Fibroblast of skin of abdomen (primary cell): ENCODE measurements at regions not wholly inside any gene's neighbourhood (a gene's known extent, or its start where the extent isn't known, plus 50 kb on each side); places are given as distances from the start of the nearest gene placed in this dataset.

ENCODE experiments used
- DNase-seq: peaks from one replicate; pipeline ENCODE4 v3.0.0-alpha.2; 2013

DNA sequence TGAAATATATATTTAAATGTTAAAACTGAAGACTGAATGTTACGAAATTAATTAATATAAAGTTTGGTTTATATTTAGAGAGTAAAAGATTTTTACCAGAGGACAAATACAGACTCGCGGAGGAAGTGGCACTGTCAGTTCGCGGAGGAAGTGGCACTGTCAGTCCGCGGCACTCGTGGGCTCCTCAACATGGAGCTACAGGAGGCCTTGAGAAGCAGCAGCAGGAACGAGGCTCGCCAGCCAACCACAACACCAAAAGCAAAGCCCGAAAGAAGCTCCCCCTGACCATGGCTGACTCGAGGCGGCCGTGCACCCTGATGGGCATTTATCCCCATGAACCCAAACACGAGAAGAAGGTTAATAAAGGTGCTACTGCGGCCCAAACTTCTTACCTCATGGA lies 125.3 kb upstream of the PABPC4L start:
- DNase-seq, result no peak

DNA sequence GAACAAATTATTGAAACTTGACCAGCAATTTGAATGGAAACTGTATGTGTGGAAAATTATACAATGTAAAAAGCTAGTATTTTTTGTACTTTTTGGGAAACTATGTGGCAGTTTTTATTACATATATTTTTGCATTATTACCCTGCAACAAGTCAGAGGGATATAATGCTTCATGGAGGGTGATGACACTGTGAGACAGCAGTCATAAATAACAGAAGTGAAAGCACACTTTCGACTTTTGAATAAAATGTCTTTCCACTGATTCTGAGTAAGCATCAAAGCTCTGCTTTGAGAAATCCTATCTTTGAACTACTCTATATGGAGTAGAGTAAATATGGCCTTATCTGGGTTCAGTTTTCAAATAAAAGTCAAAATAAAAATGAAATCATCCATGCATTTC lies 122.6 kb upstream of the PABPC4L start:
- DNase-seq, result no peak

DNA sequence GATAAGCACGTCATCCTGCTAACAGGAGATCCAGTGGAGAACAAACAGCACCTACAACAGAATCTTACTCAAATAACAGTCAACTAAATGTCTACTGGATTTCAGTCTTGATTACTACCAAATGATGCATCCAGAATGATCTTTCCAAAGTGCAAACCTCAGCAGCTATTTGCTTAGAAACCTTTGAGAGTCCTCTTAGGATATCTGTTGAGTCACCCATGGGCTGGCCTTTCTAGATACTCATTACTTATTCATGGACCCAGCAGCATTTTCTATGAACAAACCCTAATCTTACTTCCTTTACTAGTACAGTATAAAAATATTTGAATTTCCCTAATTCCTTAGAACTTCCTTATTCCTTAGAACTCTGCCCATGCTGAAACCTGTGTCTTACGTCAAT lies 118.5 kb upstream of the PABPC4L start:
- peak; percentile 17 for DNase-seq

DNA sequence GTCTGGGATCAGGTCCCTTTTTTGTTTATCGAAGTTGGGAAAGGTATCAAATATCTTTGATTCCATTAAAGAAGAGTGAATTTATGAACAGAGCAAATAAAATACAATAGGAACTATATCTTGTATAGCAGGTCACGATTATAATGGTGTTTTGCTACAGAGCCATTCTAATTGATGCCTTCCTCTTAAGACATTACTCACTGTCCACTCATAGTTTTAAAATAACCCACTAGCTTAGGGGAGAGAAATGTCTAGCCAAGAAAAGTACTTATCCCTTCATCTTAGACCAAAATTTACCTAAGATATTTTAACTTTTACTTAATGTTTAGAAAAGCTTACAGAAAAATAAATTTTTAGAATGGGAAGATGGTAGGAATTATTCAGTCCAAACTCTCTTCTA lies 112.0 kb upstream of the PABPC4L start:
- peak; percentile 17 for DNase-seq

DNA sequence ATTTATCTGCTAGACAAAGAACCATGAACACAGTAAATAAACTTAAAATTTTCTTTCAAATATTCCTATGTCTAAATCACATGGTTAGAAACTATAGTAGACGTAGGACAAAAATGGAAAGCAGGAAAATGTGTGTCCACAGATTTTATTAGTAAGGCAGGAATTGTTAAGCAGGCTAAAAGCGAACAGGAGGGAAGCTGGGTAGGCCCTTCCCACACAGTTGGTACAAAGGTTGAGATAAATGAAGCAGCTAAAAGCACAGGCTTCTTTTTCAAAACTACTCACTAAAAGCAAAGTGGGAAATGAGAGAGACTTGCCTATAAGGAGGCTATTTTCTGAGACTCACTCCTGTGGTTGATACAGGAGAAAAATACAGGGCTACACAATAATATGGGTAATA lies 108.1 kb upstream of the PABPC4L start:
- no peak for DNase-seq

DNA sequence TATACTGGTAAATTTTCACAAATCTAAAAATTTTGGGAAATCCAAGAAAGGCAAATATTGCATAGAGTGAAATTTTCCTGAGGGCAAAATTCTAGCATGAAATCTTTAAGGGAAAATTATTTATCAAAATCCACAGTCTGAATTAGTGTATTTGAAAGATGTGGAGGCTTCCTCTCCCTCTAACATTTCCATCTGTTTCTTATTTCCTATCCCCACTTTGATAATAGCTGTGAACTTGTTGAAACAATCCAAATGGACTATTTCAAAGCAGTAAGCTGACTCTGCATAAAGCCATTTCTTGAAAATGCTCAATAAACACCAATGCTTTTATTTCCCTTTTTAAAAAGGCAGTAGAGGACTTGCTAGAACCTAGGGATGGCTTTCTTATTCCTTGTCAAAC lies 107.3 kb upstream of the PABPC4L start:
- DNase-seq, result peak; percentile 5

DNA sequence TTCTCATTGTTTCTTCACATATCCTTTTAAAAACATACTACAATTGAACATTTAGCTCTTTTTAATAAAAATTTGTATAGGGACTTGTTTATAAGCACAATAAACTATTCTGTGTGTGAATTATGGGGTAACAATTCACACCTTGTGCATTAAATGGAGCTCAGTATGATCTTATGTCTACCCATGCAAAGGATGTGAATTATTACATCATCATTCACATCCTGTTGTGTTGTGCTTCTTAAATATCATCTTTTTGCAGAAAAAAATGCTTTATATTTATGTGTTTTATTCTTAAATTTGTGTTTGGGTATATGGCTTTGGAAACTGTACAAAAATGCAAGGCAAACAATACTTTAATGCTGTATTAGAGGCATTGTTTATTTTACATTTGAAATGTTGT lies 96.7 kb upstream of the PABPC4L start:
- no peak for DNase-seq

DNA sequence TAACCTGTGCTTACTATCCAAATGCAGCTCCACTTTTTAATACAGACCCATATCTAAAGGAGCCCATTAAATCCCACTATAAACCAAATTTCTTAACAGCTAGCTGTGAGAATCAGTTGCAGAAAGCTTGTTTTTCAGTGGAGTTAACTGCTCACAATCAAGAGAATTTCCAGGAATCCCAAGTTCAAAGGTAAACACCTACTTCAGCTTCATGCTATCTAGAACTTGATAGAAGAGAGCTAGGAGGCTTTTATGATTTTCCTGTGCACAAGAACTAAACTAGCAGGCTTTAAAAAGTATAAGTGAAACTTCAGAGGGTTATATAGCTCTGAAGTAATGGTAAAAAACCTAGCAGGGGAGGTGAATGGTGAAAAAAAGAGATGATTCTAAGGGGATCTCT lies 96.2 kb upstream of the PABPC4L start:
- no peak for DNase-seq

DNA sequence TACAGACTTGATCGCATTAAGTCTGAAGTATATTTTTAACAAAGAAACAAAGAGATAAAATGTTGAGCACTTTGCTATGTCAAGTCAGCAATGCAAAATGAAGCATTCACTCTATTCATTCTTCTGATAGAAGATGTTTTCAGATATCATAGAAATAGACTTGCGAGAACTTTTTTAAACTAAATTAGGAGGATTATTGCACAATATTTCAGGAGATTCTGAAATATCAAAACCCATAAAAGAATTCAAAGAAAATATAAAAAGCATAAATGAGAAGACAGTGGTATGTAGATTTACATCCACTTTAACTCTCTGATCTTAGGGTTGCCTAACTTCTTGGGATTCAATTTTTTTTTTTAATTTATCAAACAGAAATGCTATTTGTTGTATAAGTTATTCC lies 81.1 kb upstream of the PABPC4L start:
- no peak for DNase-seq

DNA sequence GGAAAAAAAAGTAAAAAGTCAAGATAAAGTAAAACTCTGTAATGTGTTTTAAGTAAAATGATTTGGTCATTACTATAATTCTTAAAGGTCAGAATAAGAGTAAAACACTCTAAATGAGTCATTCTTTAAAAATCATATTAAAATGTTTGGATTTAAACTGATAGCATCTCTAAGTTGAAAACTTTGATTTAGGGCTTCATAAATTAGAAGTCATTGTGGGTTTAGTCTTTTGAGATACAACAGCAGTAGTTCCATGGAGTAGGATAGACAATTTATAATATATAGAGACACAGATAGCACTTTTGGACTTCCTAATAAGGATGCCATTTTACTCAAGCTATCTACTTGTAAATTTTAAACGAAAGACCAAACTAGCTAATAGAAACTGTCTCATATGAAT lies 77.1 kb upstream of the PABPC4L start:
- peak; percentile 78 for DNase-seq

DNA sequence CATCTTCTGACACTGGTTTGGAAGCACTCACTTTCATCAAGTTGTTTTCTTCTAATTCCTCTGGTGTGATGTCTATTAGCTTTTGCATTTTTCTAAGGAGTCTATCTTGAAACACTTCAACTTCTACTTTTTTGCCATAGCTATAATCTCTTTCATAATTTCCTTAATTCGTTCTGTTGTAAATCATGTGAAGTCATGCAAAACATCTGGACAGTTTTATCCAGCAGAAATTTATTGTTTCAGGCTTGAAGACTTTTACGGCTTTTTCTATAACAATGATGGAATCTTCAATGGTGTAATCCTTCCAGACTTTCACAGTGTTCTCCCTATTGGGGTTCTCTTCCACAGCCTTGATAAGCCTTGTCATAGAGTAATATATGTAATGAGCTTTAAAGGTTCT lies 74.9 kb upstream of the PABPC4L start:
- peak; percentile 48 for DNase-seq

DNA sequence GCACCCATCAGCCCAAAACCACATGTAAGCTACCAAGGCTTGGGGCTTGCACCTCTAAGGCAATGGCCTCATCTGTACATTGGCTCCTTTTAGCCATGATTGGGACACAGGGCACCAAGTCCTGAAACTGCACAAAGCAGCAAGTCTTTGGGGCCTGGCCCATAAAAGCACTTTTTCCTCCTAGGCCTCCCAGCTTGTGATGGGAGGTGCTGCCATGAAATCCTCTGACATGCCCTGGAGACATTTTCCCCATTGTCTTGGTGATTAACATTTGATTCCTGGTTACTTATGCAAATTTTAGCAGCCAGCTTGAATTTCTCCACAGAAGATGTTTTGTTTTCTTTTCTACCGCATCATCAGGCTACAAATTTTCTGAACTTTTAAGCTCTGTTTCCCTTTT lies 58.5 kb upstream of the PABPC4L start:
- no peak for DNase-seq
